ENCODE measurements at regions not wholly inside any gene's neighbourhood (a gene's known extent, or its start where the extent isn't known, plus 50 kb on each side); places are given as distances from the start of the nearest gene placed in this dataset.

DNA sequence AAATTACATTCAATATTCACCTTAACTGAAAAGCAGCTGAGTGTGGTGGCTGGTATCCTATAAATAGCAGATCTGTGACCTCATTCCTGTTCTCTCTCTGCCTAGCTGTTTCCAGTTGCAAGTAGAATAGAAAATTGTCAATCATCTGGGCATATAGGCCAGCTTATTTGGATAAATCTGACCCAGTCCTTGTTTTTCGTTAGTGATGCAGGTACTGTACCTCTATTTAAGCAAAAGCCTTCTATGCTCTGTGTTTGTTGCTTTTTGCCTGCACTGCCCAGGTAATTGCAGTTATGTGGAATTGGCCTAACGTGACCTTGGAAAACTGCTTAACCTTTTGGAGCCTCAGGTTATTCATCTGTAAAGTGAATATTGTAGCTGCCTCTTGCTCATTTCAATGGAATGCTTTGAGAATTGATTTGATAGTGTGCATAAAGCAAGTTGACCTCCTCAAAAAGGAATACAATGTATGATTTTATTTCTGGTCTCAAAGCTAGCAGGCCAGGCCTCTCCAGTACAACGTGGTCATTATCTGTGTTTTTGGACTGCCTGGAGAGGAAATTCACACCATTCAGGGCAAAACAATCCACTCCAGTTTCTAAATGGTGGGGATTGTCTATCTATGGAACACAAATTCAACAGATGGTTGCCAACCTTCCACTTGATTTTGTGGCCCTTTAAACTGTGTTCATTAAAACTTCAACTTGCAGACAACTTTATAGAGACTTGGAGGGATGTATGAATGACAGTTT, 508.7 kb upstream of the CITED2 start:
- TF ChIP-seq EZH2 (IDR thresholded peaks at IDR 0.05; ENCODE audit: insufficient read depth, poor library complexity, severe bottlenecking) (no peak), EZH2phosphoT487 (IDR thresholded peaks at IDR 0.05; ENCODE audit: insufficient read depth, low read depth) (no peak)
- peak; percentile 48 for DNase-seq
- no peaks in the 10 kb centered on the region for H3F3A ChIP-seq (ENCODE audit: insufficient read depth)
- no peaks in the 10 kb centered on the region for H4K20me1 ChIP-seq (ENCODE audit: insufficient read depth)
- H3K9ac ChIP-seq, result no peak overlapping the region
- H3K27me3 ChIP-seq (replicated peaks; ENCODE audit: insufficient read depth), result no peaks in the 10 kb centered on the region
- H3K9me3 ChIP-seq (ENCODE audit: low read depth), result no peaks in the 10 kb centered on the region
- no peaks in the 10 kb centered on the region for H3K9me2 ChIP-seq (ENCODE audit: insufficient read depth)
- no peak overlapping the region for H3K27ac ChIP-seq
- H3K4me2 ChIP-seq (ENCODE audit: unreplicated experiment), result no peak overlapping the region
- no peaks in the 10 kb centered on the region for H3K36me3 ChIP-seq (ENCODE audit: low read depth)
- H2AFZ ChIP-seq, result peak overlapping the region; percentile 59; the same call in 1 of the 2 replicates
- in situ Hi-C loops (cut with MboI), result no loop called here
- no peak overlapping the region for H3K4me3 ChIP-seq
- H3K79me2 ChIP-seq (ENCODE audit: insufficient read depth), result no peaks in the 10 kb centered on the region
- WGBS, 2 experiments (ENCODE audit: low coverage in 1 of 2, low lambda C conversion rate in 2 of 2, missing lambda C conversion rate in 2 of 2), result 84 to 85% methylated on average over 3 of the region's 3 CpGs
- peaks cover 20% of the 10 kb centered on the region for H3K4me1 ChIP-seq (ENCODE audit: insufficient read depth)

GRCh38 chr6:139882234-139882633, 507.8 kb upstream of the CITED2 start:
- H2AFZ ChIP-seq, result 0 out of 2 replicates have a peak overlapping the region, but pooled peaks have one; percentile 12
- no peak for DNase-seq
- H3K4me2 ChIP-seq (ENCODE audit: unreplicated experiment), result no peak overlapping the region
- no peaks in the 10 kb centered on the region for H3K27me3 ChIP-seq (replicated peaks; ENCODE audit: insufficient read depth)
- H3K36me3 ChIP-seq (ENCODE audit: low read depth), result no peaks in the 10 kb centered on the region
- 89 to 92% methylated on average over 6 of the region's 6 CpGs for WGBS, 2 experiments (ENCODE audit: low coverage in 1 of 2, low lambda C conversion rate in 2 of 2, missing lambda C conversion rate in 2 of 2)
- H3K27ac ChIP-seq, result no peak overlapping the region
- no peaks in the 10 kb centered on the region for H3K9me3 ChIP-seq (ENCODE audit: low read depth)
- H3K4me1 ChIP-seq (ENCODE audit: insufficient read depth), result peaks cover 20% of the 10 kb centered on the region
- H4K20me1 ChIP-seq (ENCODE audit: insufficient read depth), result no peaks in the 10 kb centered on the region
- TF ChIP-seq EZH2phosphoT487 (IDR thresholded peaks at IDR 0.05; ENCODE audit: insufficient read depth, low read depth), result no peak
- no peak for TF ChIP-seq EZH2 (IDR thresholded peaks at IDR 0.05; ENCODE audit: insufficient read depth, poor library complexity, severe bottlenecking)
- H3K9me2 ChIP-seq (ENCODE audit: insufficient read depth), result no peaks in the 10 kb centered on the region
- no peak overlapping the region for H3K9ac ChIP-seq
- in situ Hi-C loops (cut with MboI), result no loop called here
- H3K79me2 ChIP-seq (ENCODE audit: insufficient read depth), result no peaks in the 10 kb centered on the region
- H3F3A ChIP-seq (ENCODE audit: insufficient read depth), result no peaks in the 10 kb centered on the region
- no peak overlapping the region for H3K4me3 ChIP-seq

- no peaks in the 10 kb centered on the region for H3K79me2 ChIP-seq (ENCODE audit: insufficient read depth)
- in situ Hi-C loops (cut with MboI), result no loop called here
- no peak overlapping the region for H3K4me2 ChIP-seq (ENCODE audit: unreplicated experiment)
- H3K9ac ChIP-seq, result no peak overlapping the region
- WGBS, 2 experiments (ENCODE audit: low coverage in 1 of 2, low lambda C conversion rate in 2 of 2, missing lambda C conversion rate in 2 of 2), result 100% methylated on average over 2 of the region's 2 CpGs
- TF ChIP-seq EZH2phosphoT487 (IDR thresholded peaks at IDR 0.05; ENCODE audit: insufficient read depth, low read depth), result no peak
- no peak for TF ChIP-seq EZH2 (IDR thresholded peaks at IDR 0.05; ENCODE audit: insufficient read depth, poor library complexity, severe bottlenecking)
- H3K4me3 ChIP-seq, result no peak overlapping the region
- DNase-seq, result peak; percentile 39
- H3K27me3 ChIP-seq (replicated peaks; ENCODE audit: insufficient read depth), result no peaks in the 10 kb centered on the region
- H3K4me1 ChIP-seq (ENCODE audit: insufficient read depth), result peaks cover 20% of the 10 kb centered on the region
- 0 out of 2 replicates have a peak overlapping the region, but pooled peaks have one; percentile 12 for H2AFZ ChIP-seq
- H3K27ac ChIP-seq, result no peak overlapping the region
- no peaks in the 10 kb centered on the region for H4K20me1 ChIP-seq (ENCODE audit: insufficient read depth)
- H3F3A ChIP-seq (ENCODE audit: insufficient read depth), result no peaks in the 10 kb centered on the region
- H3K9me2 ChIP-seq (ENCODE audit: insufficient read depth), result no peaks in the 10 kb centered on the region
- no peaks in the 10 kb centered on the region for H3K36me3 ChIP-seq (ENCODE audit: low read depth)
- H3K9me3 ChIP-seq (ENCODE audit: low read depth), result no peaks in the 10 kb centered on the region
These were observed 507.3 kb upstream of the CITED2 start for GRCh38 chr6:139881728-139882211.

DNA sequence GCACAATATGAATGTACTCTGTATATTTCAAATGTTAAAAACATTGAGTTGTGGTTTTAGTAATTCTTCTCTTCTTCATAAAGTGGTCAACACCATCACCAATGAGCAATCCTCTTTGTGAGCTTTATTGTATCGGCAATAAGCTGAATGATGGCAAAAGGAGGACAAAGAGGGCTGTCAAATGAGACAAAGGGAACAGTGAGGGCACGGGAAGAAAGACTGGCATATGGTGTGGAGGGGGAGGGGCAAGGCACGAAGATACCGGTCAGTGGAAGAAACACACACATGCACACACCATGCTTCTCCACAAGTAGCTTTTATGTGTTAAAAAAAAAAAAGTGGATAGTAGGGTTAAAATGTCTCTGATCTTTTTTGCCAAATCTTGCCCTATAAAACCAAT, 506.8 kb upstream of the CITED2 start:
- no peaks in the 10 kb centered on the region for H4K20me1 ChIP-seq (ENCODE audit: insufficient read depth)
- no peaks in the 10 kb centered on the region for H3K79me2 ChIP-seq (ENCODE audit: insufficient read depth)
- 68% methylated on average over 4 of the region's 4 CpGs for WGBS, 2 experiments (ENCODE audit: low coverage in 1 of 2, low lambda C conversion rate in 2 of 2, missing lambda C conversion rate in 2 of 2)
- TF ChIP-seq EZH2phosphoT487 (IDR thresholded peaks at IDR 0.05; ENCODE audit: insufficient read depth, low read depth) (no peak), EZH2 (IDR thresholded peaks at IDR 0.05; ENCODE audit: insufficient read depth, poor library complexity, severe bottlenecking) (no peak)
- H3K9ac ChIP-seq, result no peak overlapping the region
- in situ Hi-C loops (cut with MboI), result no loop called here
- no peaks in the 10 kb centered on the region for H3K36me3 ChIP-seq (ENCODE audit: low read depth)
- H3K27ac ChIP-seq, result no peak overlapping the region
- peaks cover 20% of the 10 kb centered on the region for H3K4me1 ChIP-seq (ENCODE audit: insufficient read depth)
- no peaks in the 10 kb centered on the region for H3K27me3 ChIP-seq (replicated peaks; ENCODE audit: insufficient read depth)
- no peak overlapping the region for H2AFZ ChIP-seq
- H3K4me3 ChIP-seq, result no peak overlapping the region
- no peaks in the 10 kb centered on the region for H3K9me3 ChIP-seq (ENCODE audit: low read depth)
- H3K4me2 ChIP-seq (ENCODE audit: unreplicated experiment), result no peak overlapping the region
- DNase-seq, result no peak
- no peaks in the 10 kb centered on the region for H3F3A ChIP-seq (ENCODE audit: insufficient read depth)
- no peaks in the 10 kb centered on the region for H3K9me2 ChIP-seq (ENCODE audit: insufficient read depth)

Data from GM23248 (cell line).